ENCODE measurements at regions not wholly inside any gene's neighbourhood (a gene's known extent, or its start where the extent isn't known, plus 50 kb on each side); places are given as distances from the start of the nearest gene placed in this dataset.

GRCh38 chr14:101464984-101465794, 96.1 kb upstream of the DIO3 start:
- no peak for TF ChIP-seq CTCF (conservative IDR thresholded peaks at IDR 0.05; ENCODE audit: low read depth, low read length)
- no peaks in the 10 kb centered on the region for H3K4me1 ChIP-seq (ENCODE audit: low read depth, poor library complexity, severe bottlenecking)

GRCh38 chr14:101465795-101466448, 95.4 kb upstream of the DIO3 start:
- Histone ChIP-seq H3K4me3 (IDR thresholded peaks at IDR 0.05; ENCODE audit: insufficient read depth, low read depth, low read length) (no peak overlapping the region), H4K20me1 (ENCODE audit: insufficient read depth) (no peaks in the 10 kb centered on the region), H3K9ac (no peak overlapping the region), H3K27me3 (ENCODE audit: insufficient read depth, low read depth) (peaks cover 4% of the 10 kb centered on the region; the same call in 1 of the 2 replicates), H3K27ac (no peak overlapping the region), H3K4me2 (no peak overlapping the region), H2AFZ (ENCODE audit: low read depth) (no peak overlapping the region), H3K79me2 (ENCODE audit: insufficient read depth, low read depth) (no peaks in the 10 kb centered on the region), H3K4me1 (ENCODE audit: low read depth, poor library complexity, severe bottlenecking) (no peaks in the 10 kb centered on the region), H3K36me3 (ENCODE audit: insufficient read depth) (no peaks in the 10 kb centered on the region)
- no peak for TF ChIP-seq CTCF (conservative IDR thresholded peaks at IDR 0.05; ENCODE audit: low read depth, low read length)

More at GRCh38 chr14:101464984-101465794, 96.1 kb upstream of the DIO3 start:
- Histone ChIP-seq H3K27ac (no peak overlapping the region), H3K36me3 (ENCODE audit: insufficient read depth) (no peaks in the 10 kb centered on the region), H3K79me2 (ENCODE audit: insufficient read depth, low read depth) (no peaks in the 10 kb centered on the region), H3K4me2 (no peak overlapping the region), H2AFZ (ENCODE audit: low read depth) (no peak overlapping the region), H3K9ac (no peak overlapping the region), H3K4me3 (IDR thresholded peaks at IDR 0.05; ENCODE audit: insufficient read depth, low read depth, low read length) (no peak overlapping the region), H3K27me3 (ENCODE audit: insufficient read depth, low read depth) (peaks cover 4% of the 10 kb centered on the region; the same call in 1 of the 2 replicates), H4K20me1 (ENCODE audit: insufficient read depth) (no peaks in the 10 kb centered on the region)

GRCh38 chr14:101466456-101467180, 94.7 kb upstream of the DIO3 start:
- no peak overlapping the region for H2AFZ ChIP-seq (ENCODE audit: low read depth)
- no peak overlapping the region for H3K4me3 ChIP-seq (IDR thresholded peaks at IDR 0.05; ENCODE audit: insufficient read depth, low read depth, low read length)
- H3K4me2 ChIP-seq, result no peak overlapping the region
- no peak overlapping the region for H3K9ac ChIP-seq
- H3K27me3 ChIP-seq (ENCODE audit: insufficient read depth, low read depth), result peaks cover 4% of the 10 kb centered on the region; the same call in 1 of the 2 replicates
- H3K36me3 ChIP-seq (ENCODE audit: insufficient read depth), result no peaks in the 10 kb centered on the region
- no peaks in the 10 kb centered on the region for H3K79me2 ChIP-seq (ENCODE audit: insufficient read depth, low read depth)
- no peak for TF ChIP-seq CTCF (conservative IDR thresholded peaks at IDR 0.05; ENCODE audit: low read depth, low read length)
- H4K20me1 ChIP-seq (ENCODE audit: insufficient read depth), result no peaks in the 10 kb centered on the region
- H3K27ac ChIP-seq, result no peak overlapping the region
- no peaks in the 10 kb centered on the region for H3K4me1 ChIP-seq (ENCODE audit: low read depth, poor library complexity, severe bottlenecking)

GRCh38 chr14:101467181-101467926, 93.9 kb upstream of the DIO3 start:
- peaks cover 4% of the 10 kb centered on the region; the same call in 1 of the 2 replicates for H3K27me3 ChIP-seq (ENCODE audit: insufficient read depth, low read depth)
- H3K4me3 ChIP-seq (IDR thresholded peaks at IDR 0.05; ENCODE audit: insufficient read depth, low read depth, low read length), result no peak overlapping the region
- no peaks in the 10 kb centered on the region for H4K20me1 ChIP-seq (ENCODE audit: insufficient read depth)
- no peaks in the 10 kb centered on the region for H3K79me2 ChIP-seq (ENCODE audit: insufficient read depth, low read depth)
- no peaks in the 10 kb centered on the region for H3K4me1 ChIP-seq (ENCODE audit: low read depth, poor library complexity, severe bottlenecking)
- no peak for TF ChIP-seq CTCF (conservative IDR thresholded peaks at IDR 0.05; ENCODE audit: low read depth, low read length)
- H3K4me2 ChIP-seq, result no peak overlapping the region
- H3K27ac ChIP-seq, result no peak overlapping the region
- H3K9ac ChIP-seq, result no peak overlapping the region
- no peaks in the 10 kb centered on the region for H3K36me3 ChIP-seq (ENCODE audit: insufficient read depth)
- no peak overlapping the region for H2AFZ ChIP-seq (ENCODE audit: low read depth)
